GM18519 (cell line): ENCODE measurements at regions not wholly inside any gene's neighbourhood (a gene's known extent, or its start where the extent isn't known, plus 50 kb on each side); places are given as distances from the start of the nearest gene placed in this dataset.
A peak's percentile ranks its signal among the peaks of the same experiment; 100 is the strongest.
"Not testable (repeated sequence)": the region's sequence is repeated elsewhere in the genome, so short reads cannot be mapped to it uniquely, and the experiment has no call there.

ENCODE experiments used
- ATAC-seq: cut with Tn5 transposase; IDR thresholded peaks from one replicate; pipeline ENCODE4 v1.9.1; 2021; ENCODE audit warnings: mild to moderate bottlenecking, moderate library complexity; ENCODE audit not compliant: unreplicated experiment, low FRiP score

- no peak for ATAC-seq
Measured at GRCh38 chr13:39930544-39931444, 275.3 kb downstream of the COG6 start.

DNA sequence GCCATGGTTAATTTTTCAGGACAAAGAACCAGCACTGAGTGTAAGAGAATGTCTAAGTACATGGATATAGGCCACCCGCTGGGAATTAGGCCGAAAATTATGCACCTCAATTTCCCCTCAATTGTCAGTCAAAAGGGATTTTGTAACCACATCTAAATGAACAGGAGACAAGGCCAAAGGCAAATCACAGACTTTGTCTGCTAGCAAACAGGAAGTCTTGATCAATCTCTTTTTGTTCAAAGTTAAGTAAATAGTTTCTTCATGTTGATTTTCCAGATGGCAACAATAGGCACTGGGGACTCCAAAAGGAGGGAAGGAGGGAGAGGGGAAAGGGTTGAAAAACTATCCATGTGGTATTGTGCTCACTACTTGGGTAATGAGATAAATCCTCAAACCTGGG, 276.0 kb downstream of the COG6 start:
- no peak for ATAC-seq

GRCh38 chr13:39932514-39932913, 277.1 kb downstream of the COG6 start:
- not testable (repeated sequence) for ATAC-seq

DNA sequence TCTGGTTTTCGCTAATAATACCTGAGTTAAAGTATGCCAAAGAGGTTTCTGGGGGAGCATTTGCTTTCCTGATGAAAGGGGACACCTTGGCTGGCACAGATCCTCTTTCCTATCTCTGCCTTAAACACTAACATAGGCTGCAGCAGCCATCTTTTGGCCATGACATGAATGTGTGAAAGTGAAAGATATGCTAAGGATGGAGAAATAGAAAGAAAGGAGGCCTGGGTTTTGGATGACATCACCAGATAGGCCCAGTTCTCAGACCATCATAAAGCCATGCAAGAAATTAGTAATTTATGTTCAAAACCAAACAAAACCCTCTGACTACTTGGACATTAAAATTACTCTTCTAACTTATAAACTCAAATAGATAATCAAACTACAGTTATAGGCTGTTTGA, 279.7 kb downstream of the COG6 start:
- no peak for ATAC-seq

GRCh38 chr13:39938596-39938995, 283.1 kb downstream of the COG6 start:
- ATAC-seq, result no peak

- ATAC-seq, result no peak
Measured at GRCh38 chr13:39941236-39941635, 285.8 kb downstream of the COG6 start.

DNA sequence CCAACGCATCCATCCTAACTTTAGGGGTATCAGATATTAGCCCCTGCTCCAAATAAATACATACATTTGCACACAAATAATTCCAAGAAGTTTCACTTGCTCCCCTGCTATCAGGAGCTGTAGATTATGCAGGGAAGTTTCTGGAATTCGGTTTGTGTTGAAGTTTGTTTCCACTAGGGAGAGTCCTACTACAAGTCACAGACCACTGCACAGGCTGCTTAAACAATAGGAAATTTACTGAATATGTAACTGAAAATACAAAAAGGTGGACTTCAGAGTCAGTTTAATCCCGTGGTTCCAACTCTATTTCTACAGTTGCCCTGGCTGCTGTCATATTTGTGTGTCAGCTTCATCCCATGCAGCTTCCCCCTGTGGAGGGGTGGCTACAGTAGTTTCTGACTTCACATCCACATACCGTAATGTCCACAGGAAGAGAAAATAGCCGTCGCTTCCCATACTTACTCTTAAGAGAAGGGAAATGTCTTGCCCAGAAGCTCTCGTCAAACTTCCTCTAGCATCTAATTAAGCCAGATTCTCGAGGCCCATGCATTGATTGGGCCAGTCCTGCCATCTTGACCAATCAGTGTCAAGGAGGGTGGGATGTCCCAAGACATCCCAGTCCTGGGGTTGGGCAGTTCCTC, 286.6 kb downstream of the COG6 start:
- no peak for ATAC-seq

GRCh38 chr13:39942552-39943273, 287.3 kb downstream of the COG6 start:
- ATAC-seq, result peak; percentile 94

DNA sequence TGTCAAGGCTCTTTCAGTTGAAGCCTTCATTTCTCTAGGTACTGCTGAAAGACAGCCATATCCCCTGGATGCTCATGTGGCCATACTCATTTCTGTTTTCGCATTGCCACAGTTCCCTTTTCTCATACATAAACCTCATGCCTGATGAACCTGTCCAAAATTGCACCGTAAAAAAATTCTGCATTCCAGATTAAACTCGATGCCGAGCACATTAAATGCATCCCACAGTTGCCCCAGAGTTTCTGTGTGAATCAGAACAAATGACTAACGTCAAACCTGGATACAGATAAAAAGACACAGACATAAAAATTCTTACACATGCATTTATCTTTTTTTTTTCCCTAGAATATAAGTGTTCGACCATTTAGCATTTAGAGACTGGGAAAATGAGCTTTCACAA, 288.2 kb downstream of the COG6 start:
- ATAC-seq, result no peak

GRCh38 chr13:39945226-39945625, 289.8 kb downstream of the COG6 start:
- no peak for ATAC-seq

GRCh38 chr13:39946769-39947168, 291.3 kb downstream of the COG6 start:
- ATAC-seq, result no peak

DNA sequence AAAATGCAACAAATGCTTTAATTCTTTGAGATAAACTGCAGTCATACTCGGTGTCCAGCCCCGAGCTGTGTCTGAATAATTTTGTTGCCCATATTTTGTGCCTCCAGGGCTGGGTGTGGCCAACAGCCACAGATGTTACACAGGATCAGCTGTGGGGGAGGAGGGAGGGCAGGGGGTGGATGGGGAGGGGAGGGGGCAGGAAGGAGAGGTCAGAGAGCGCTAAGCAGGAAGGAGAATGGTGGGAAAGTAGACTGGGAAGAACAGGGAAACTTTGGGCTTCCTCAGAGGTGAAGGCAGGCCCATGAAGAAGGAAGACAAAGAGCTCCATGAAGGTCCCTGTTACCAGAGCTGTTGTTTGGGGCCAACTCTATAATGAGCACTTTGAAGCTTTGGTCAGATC, 295.8 kb downstream of the COG6 start:
- no peak for ATAC-seq

DNA sequence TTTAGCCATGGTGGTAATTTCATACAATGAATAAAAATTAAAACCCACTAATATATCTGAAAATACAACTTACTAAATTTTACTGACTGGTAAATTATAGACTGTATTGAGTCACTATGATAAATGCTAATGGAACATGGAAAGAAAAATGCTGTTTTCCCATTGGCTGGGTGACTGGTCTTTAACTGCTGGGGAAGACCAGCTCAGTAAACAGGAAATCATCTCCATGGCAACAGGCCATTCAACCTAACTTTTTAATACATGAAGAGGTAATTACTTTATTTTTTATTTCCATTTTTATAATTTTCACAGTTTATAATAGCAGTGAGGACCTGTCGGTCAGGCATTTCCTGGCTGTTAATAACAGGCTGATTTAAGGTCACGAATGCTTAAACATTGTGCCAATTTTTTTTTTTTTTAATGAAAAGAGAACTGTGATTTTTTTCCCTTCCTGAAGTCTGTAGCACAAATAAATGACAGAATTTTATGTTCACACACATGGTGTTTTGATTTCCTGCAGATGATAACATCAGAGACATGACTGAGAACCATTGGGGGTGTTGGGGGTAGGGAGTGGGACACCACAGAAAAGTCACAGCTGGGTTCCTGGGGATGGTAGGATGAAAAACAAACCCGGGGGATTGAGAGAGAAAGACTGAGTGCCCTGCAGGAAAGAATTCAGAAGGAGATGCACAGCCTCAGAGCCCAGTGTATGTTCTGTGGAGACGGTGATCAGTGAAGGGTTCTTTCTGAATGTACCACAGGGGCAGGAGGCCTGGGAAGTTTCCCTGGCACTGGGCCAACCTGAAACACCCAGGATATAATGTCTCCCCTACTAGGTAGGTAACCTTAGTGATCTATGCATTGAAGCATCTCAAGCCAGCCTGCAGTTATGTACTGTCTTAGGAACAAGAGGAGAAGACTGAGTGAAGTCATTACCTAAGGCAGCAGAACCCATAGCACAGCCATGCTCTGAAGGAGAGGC, 297.1 kb downstream of the COG6 start:
- ATAC-seq, result no peak

DNA sequence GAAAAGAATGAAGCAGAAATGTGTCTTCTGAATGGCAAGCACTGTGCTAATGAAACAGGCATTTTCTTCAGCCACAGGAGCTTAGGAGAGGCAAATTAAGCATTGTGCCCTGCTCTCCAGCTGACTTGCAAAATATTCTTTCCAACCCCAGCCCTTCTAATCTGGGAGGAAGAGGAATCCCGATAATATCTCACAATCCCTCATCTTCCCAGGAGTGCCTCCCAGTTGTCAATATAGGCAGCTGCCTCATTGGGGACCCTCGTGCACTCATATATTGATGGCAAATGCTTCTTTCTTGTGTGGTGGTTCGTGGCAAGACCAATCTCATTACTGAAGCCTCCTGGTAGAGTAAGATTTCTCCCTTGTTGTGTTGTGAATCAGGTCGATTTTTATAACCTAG, 299.0 kb downstream of the COG6 start:
- no peak for ATAC-seq

DNA sequence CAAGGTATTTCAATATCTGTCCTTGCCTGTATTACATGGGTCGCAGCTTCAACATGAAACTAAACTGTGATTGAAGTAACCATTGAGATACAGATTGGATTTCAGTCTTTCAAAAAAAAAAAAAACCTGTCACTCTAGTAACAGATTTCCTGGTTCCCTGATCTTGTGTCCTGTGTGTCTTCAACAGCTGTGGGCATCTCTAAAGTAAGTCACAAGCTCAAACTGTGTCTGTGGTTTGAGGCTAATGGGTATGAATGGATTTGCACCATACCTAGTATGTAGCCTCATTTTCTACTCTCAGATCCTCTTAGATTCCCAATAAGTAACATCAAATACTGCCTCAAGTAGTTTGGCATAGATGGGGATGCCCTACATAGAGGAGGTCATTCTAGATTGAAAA, 300.1 kb downstream of the COG6 start:
- peak; percentile 10 for ATAC-seq

DNA sequence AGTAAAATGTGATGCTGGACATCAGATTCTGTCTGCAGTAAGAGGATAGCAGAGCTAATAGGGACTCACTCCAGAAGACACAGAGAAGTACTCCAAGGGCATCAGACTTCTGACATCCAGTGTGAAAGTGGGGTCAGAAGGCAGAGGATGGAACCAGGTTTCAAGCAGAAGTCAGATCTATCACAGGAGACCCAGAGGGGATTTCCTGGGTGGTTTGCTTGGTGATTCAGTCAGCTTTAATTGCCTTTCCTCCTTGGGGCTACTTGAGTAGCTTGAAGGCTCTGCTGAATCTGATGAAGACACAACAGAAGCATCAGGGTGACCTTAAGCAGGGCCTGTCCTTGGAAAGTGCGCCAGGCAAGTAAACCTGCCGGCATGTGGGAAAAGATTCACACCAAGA, 300.6 kb downstream of the COG6 start:
- ATAC-seq, result peak; percentile 68

GRCh38 chr13:39957868-39958677, 302.6 kb downstream of the COG6 start:
- ATAC-seq, result no peak

DNA sequence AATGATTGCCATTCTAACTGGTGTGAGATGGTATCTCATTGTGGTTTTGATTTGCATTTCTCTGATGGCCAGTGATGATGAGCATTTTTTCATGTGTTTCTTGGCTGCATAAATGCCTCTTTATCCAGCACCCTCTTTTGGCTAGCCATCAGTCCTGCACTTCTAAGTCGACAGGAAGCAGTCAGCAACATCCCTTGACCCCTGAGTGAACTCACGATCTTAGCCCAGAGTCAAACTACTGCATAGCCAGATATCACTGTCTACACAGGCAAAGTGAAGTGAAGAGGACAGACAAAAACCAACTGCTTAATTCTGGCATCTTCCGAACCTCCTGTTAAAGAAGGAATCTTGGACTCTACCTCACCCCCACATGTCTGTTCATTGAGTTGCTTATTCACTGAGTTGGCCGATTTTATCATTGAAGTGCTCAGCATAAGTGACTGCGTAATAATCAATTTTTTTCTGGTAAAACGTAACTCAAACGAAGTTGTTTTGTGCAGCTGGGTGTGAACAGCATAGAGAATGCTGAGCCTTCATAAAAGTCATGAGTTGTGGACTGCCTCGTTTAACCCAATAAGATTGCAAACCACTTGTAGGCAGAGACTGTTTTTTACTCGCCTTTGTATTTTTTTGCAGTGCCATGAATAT, 304.2 kb downstream of the COG6 start:
- no peak for ATAC-seq

GRCh38 chr13:39960191-39960590, 304.7 kb downstream of the COG6 start:
- ATAC-seq, result no peak
